ENCODE measurements at regions not wholly inside any gene's neighbourhood (a gene's known extent, or its start where the extent isn't known, plus 50 kb on each side); places are given as distances from the start of the nearest gene placed in this dataset.
"Not testable (repeated sequence)": the region's sequence is repeated elsewhere in the genome, so short reads cannot be mapped to it uniquely, and the experiment has no call there.

GRCh38 chr3:30437171-30437601 is 169.2 kb upstream of the TGFBR2 start:
- DNase-seq (ENCODE audit: low spot score), result no peak

DNA sequence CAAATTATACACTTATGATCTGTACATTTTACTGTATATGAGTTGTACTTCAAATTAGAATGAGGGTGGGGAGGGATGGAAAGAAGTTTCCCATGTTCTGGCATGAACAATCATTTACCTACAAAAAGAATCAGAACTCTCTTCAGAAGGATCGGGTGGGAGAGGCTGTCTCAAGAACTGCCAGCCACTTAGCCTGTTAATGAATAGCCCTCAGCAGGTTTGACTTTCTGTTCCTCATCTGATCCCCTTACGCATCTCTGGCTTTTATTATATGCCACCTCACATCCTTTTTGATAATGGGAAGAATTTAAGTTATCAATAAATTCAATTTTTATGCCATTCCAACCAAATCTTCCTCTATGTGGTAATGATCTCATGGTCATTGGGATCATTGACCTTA is 168.3 kb upstream of the TGFBR2 start:
- DNase-seq (ENCODE audit: low spot score), result no peak

DNA sequence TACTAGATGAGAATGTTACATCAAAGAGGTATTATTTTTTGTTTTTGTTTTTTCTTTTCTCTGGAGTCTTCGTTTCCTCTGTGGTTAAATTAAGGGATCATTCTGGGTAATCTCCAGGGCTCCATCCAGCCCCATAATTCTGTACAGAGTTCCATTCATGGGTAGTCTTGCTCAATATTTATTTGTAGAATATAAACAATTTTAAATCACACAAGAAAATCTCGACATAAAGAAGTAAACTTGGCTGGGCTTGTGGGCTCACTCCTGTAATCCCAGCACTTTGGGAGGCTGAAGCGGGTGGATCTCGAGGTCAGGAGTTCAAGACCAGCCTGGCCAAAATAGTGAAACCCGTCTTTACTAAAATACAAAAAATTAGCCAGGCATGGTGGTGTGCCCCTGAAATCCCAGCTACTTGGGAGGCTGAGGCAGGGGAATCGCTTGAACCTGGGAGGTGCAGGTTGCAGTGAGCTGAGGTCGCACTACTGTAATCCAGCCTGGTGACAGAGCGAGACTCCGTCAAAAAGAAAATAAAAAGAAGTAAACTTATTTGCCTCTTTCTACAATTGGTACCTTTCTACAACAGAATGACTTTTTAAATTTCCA is 166.8 kb upstream of the TGFBR2 start:
- no peak for DNase-seq (ENCODE audit: low spot score)

DNA sequence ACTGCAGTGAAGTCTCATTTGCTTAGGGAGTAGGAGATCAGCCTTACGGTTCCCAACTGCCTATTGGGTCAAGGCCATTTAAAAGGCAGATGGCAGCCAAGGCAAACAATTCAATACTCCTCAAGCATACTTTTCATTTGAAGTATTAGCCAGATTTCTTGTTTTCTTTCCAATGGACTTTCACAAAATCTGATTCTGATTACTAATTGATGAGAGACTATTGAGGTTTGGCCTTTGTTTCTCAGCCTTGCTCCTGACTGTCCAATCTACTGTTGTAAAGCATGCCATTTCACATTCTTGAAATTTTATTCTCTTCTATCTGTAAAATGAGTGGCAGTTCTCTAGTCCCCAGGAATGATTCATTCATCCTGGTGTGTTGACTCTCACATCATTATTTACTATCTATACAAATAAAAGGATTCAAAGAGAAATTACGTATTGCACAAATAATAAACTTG is 166.2 kb upstream of the TGFBR2 start:
- no peak for DNase-seq (ENCODE audit: low spot score)

DNA sequence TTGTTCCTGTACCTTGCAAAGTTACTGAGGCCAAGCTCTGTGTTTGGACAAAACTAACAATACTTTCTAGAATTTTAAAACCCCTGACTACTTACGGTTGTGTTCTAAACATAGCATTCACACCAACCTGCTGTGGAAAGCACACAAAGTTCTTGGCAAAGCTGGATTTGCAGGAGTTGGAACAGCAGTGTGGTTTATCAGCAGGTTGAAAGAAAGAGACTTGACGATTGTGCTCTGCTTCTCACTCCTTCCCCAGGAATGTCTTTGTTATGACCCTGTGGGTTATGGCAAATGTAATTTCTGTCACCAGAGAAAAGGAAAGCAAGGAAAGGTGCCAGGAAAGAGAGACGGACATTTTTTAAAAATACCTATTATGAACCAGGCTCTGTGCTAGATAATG is 165.5 kb upstream of the TGFBR2 start:
- no peak for DNase-seq (ENCODE audit: low spot score)

DNA sequence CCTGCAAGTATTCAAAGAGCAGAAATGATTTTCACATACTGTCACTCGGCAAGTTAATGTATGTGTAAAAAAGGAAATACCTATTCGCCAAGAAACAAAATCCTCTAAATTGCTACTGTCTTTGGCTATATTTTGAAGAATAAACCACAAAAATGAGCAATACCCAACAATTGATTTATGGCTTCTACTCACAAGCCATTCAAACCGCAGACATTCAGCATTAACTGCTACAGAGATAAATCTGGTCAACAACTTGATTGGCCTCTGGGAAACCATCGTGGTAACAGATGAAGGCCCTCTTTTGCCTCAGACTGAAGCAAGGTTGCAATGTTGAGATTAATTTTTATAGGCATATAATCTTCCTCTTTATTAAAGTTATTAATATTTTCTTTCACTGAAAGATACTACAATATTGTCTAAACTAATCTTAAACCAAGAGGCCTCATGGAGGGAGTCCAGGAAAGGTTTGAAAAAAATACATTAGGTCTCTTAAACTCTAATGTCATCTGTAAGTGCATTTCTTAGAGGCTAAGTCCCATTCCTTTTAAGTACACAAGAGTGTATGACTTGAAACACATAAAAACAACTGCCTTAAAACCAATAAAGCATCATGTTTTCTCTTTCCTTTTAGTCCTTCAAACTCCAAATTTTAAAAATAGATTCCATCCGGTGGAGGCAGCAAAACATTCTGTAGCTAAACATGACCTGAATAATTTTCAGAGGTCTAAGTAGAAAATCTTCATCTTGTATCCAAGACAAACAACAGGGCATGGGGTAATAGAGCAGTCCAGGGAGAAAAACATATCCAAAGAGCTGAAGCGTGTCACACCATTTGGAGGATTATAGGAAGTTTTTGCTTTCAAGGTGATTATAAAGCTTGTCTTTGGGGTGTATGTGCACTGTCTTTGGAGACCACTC is 162.4 kb upstream of the TGFBR2 start:
- DNase-seq (ENCODE audit: low spot score), result no peak

GRCh38 chr3:30448450-30449289 is 157.7 kb upstream of the TGFBR2 start:
- no peak for DNase-seq (ENCODE audit: low spot score)

GRCh38 chr3:30449290-30449632 is 157.1 kb upstream of the TGFBR2 start:
- DNase-seq (ENCODE audit: low spot score), result no peak

GRCh38 chr3:30452446-30452845 is 154.0 kb upstream of the TGFBR2 start:
- no peak for DNase-seq (ENCODE audit: low spot score)

DNA sequence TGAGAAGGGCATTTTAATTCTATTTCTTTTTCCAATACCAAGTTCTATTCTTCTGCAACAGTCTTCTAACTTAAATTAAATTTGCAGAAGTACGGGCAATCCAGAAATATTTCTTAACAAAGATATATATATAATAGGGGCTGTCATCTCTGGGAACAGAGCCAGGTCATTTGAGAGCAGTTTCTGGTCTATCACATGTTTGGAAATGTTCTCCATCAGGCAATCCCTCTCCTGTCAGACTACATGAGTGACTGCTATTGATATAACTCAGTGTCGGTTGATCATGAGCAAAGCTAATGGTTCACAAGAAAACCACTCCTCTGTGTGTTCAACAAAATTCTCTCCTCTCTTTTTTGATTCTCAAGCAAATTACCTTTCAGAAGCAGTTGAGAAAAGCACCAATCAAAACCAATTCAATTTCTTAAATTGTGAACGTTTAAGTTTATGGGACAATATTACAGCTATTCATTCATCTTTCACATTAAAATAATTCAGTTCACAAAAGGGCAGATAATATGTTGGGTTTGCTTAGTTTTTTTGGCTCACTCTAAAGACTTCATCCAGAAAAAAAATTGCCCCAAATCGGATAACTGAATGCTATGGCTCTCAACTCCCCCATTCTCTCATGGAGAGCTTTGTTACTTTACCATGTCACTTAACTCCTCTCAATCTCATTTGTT is 152.9 kb upstream of the TGFBR2 start:
- DNase-seq (ENCODE audit: low spot score), result no peak

DNA sequence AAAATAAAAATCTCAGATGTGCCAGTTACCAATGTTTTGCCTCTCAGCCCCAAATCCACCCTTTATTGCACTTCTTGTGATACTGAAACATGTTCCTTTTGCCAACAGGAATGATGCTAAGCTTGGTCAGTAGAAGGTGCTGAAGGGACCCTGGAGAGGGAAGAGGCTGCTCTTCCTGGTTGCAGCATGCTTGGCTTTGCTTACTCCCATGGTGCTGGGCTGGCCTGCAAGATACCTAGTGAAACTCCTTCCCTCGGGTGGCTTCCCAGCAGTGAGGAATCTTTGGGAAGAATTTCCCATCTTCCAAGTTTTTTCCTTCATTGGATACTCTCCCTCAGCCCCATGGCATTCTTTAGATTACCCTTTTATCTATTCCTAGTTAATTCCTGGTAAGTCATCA is 151.8 kb upstream of the TGFBR2 start:
- no peak for DNase-seq (ENCODE audit: low spot score)

DNA sequence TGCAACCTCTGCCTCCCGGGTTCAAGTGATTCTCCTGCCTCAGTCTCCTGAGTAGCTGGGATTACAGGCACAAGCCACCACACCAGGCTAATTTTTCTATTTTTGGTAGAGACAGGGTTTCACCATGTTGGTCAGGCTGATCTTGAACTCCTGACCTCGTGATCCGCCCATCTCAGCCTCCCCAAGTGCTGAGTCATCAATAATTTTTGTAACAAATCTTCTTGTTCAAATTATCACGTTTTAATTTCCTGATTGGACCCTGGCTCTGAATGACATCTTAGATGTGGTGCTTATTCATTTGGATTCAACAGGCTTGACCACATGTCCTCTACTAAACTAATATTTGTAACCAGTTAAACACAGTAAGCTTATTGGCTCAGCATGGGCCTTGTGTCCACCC is 151.3 kb upstream of the TGFBR2 start:
- not testable (repeated sequence) for DNase-seq (ENCODE audit: low spot score)

DNA sequence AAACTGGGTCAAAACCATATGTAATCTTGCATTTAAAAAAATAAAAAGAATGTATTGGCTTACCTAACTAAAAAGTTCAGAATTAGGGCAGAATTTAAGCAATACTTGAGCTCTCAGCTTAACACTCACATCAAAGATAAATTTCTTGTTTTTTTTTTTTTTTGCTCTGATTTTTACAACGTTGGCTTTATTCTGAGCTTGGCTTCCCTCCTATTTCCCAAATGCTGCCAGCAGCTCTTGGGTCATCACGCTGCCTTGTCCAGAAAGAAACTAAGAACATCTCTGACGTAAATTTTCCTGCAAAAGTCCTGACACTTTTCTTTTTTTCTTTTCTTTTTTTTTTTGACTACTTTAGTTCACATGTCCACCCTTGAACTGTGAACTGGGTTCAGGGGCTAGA is 150.6 kb upstream of the TGFBR2 start:
- DNase-seq (ENCODE audit: low spot score), result no peak

DNA sequence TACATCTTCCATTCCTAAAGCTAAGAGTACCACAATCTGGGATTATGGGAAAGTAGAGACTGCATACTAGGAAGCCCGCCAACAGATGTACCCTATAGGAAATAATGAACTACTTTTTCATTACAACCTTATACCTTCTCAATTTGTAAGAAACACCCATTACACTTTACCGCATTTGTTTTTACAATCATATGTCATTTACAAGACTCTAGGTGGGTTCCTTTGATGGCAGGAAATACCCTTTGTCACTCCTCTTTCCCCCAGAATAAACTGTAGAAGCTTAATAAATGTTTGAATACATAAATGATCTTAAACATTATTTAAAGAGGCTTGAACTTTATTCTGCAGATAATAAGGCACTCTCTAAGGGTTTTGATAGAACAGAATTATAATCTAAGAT is 150.1 kb upstream of the TGFBR2 start:
- DNase-seq (ENCODE audit: low spot score), result no peak

GRCh38 chr3:30457081-30457480 is 149.3 kb upstream of the TGFBR2 start:
- DNase-seq (ENCODE audit: low spot score), result no peak

DNA sequence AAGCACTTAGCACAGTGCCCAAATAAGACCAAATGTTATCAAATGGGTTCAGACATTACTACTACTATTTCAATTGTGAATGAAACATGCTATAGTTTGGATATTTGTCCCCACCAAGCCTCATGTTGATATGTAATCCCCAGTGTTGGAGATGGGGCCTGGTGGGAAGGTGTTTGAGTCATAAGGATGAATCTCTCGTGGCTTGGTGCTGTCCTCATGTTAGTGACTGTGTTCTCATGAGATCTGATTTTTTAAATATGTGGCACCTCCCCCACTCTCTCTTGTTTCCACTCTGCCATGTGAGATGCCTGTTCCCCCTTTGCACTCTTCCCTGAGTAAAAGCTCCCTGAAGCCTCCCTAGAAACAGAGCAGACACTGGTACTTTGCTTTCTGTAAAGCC is 148.7 kb upstream of the TGFBR2 start:
- DNase-seq (ENCODE audit: low spot score), result no peak

GRCh38 chr3:30458376-30459171 is 147.8 kb upstream of the TGFBR2 start:
- DNase-seq (ENCODE audit: low spot score), result no peak

- no peak for DNase-seq (ENCODE audit: low spot score)
These were observed 145.1 kb upstream of the TGFBR2 start for GRCh38 chr3:30461311-30461710.

GRCh38 chr3:30462721-30463470 is 143.5 kb upstream of the TGFBR2 start:
- DNase-seq (ENCODE audit: low spot score), result no peak

DNA sequence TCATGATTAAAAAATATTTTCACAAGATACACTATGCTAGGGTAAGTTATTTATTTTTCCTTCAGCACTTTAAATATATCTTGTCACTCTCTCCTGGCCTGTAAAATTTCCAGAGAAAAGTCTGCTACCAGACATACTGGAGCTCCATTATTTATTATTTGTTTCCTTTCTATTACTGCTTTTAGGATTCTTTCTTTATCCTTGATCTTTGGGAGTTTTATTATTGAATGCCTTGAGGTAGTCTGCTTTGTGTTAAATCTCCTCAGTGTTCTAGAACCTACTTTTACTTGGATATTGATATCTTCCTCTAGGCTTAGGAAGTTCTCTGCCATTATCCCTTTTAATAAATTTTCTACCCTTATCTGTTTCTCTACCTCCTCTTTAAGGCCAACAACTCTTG is 142.0 kb upstream of the TGFBR2 start:
- no peak for DNase-seq (ENCODE audit: low spot score)

Measured in SK-N-DZ (cell line).